ENCODE measurements at regions not wholly inside any gene's neighbourhood (a gene's known extent, or its start where the extent isn't known, plus 50 kb on each side); places are given as distances from the start of the nearest gene placed in this dataset.

DNA sequence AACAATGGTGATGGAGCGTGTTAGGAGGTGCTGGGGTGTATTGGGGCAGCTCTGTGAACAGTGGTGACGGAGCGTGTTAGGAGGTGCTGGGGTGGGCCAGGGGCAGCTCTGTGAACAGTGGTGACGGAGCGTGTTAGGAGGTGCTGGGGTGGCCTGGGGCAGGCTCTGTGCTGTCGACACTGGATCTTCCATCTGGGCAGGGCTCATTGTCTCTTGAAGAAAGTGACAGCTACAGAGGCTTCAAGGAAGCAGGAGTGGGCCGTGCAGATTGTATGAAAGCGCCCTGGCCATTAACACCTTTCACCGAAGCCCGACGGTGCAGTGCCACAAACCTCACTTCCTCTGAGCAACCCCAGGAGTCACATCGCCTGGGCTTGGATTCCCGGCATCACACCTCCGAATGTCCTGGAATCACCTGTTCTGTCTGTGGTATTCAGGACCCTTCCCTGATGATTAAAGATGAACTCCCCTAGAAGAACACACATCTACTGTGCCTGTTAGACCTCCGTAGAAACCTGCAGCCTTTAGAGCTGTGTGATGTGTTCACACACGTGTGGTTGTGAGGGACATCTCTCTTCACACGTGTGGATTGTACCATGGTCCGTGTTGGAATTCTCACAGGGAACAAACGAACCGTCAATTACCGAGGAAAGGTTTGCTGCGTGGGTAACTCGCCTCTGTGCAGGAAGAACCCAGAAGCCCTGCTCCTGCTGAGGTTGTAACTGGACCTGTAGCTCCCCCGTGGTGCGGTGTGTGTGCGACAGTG is 377.7 kb downstream of the THBS2 start:
- H3K4me1 ChIP-seq = peaks cover 11% of the 10 kb centered on the region
- no peak overlapping the region for H3K4me3 ChIP-seq
- intact Hi-C loops (cut with DNase I) = no loop called here
- 75 to 81% methylated on average over 20 to 24 of the region's 26 CpGs for WGBS, 2 donors
- TF ChIP-seq POLR2A (IDR thresholded peaks at IDR 0.05) = no peak
- TF ChIP-seq, protein P1, sequence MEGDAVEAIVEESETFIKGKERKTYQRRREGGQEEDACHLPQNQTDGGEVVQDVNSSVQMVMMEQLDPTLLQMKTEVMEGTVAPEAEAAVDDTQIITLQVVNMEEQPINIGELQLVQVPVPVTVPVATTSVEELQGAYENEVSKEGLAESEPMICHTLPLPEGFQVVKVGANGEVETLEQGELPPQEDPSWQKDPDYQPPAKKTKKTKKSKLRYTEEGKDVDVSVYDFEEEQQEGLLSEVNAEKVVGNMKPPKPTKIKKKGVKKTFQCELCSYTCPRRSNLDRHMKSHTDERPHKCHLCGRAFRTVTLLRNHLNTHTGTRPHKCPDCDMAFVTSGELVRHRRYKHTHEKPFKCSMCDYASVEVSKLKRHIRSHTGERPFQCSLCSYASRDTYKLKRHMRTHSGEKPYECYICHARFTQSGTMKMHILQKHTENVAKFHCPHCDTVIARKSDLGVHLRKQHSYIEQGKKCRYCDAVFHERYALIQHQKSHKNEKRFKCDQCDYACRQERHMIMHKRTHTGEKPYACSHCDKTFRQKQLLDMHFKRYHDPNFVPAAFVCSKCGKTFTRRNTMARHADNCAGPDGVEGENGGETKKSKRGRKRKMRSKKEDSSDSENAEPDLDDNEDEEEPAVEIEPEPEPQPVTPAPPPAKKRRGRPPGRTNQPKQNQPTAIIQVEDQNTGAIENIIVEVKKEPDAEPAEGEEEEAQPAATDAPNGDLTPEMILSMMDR (IDR thresholded peaks at IDR 0.05) = no peak
- DNase-seq (no peak), ATAC-seq (no peak)
- H3K9me3 ChIP-seq = no peaks in the 10 kb centered on the region
- H3K36me3 ChIP-seq (replicated peaks in 1 of 2; ENCODE audit: insufficient read depth in 1 of 2, low read depth in 2 of 2) = no peaks in the 10 kb centered on the region
- no peak overlapping the region for H3K27ac ChIP-seq
- H3K27me3 ChIP-seq = no peaks in the 10 kb centered on the region

DNA sequence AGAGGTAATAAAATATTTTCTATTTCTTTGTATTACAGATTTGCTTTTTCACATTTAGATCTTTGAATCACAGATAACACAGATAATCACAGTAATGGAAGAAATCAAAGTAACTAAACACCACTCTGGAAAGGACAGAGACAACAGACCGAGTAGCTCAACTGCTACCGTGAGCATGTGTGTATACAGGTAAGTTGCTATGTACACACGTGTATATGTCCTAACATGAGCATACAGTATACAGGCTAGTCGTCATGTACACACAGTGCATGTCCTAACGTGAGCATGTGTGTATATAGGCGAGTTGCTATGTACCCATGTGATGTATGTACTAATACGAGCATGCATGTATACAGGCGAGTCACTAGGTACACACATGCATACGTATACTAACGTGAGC is 379.0 kb downstream of the THBS2 start:
- ATAC-seq = no peak
- DNase-seq = no peak
- Histone ChIP-seq H3K4me1 (peaks cover 11% of the 10 kb centered on the region), H3K27me3 (no peaks in the 10 kb centered on the region), H3K9me3 (no peaks in the 10 kb centered on the region), H3K27ac (no peak overlapping the region), H3K36me3 (replicated peaks in 1 of 2; ENCODE audit: insufficient read depth in 1 of 2, low read depth in 2 of 2) (no peaks in the 10 kb centered on the region), H3K4me3 (no peak overlapping the region)
- intact Hi-C loops (cut with DNase I) = no loop called here
- 82 to 88% methylated on average over 10 of the region's 10 CpGs for WGBS, 2 donors
- no peak for TF ChIP-seq POLR2A (IDR thresholded peaks at IDR 0.05)
- TF ChIP-seq, protein P1 (IDR thresholded peaks at IDR 0.05) = no peak

DNA sequence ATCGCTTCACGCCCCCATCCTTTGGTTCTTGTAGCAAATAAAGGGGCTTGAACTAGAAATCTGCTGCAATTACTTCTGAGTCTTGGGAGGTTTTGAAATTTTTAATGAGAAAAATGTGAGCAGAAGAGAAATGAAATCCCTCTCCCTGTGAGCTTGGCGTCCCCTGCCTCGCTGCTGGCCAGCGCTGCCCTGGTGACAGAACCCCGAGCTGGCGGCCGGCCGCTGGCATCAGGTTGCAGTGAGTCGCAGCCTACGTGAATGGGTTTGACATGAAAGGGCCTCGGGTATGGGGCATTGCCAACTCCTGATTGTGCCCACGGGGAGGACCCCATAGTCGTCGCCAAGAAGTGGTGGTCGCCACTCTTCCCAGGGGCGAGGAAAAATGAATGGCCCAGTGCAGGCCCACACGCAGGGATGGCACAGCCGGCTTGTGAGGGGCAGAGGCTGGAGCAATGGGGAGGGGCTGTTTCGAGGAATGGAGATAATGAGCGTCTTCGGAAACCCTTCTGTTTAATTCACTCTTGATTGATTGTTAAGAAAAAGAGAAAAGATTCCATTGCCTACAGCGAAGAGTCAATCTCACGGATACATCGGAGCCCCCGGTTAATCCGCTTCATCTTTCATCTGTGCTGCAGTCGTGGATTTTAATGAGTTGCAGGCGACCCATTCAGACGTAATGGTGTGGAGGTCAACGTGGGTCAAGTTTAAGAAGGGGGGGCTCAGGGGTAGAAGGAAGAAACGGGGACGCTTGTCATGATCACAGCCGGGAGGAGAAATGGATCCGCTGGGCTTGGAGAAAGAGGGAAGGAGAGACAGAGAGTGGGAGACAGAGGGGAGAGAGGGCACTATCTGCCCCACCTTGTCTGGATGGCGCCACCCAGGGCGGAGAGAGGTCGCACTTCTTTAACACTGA is 380.1 kb downstream of the THBS2 start:
- no peak for ATAC-seq
- H3K36me3 ChIP-seq (replicated peaks in 1 of 2; ENCODE audit: insufficient read depth in 1 of 2, low read depth in 2 of 2) = no peaks in the 10 kb centered on the region
- 85 to 90% methylated on average over 37 to 38 of the region's 38 CpGs for WGBS, 2 donors
- no peak overlapping the region for H3K4me3 ChIP-seq
- no peak for TF ChIP-seq POLR2A (IDR thresholded peaks at IDR 0.05)
- TF ChIP-seq, protein P1 (IDR thresholded peaks at IDR 0.05) = no peak
- intact Hi-C loops (cut with DNase I) = no loop called here
- H3K27me3 ChIP-seq = no peaks in the 10 kb centered on the region
- no peak overlapping the region for H3K27ac ChIP-seq
- no peak for DNase-seq
- H3K9me3 ChIP-seq = no peaks in the 10 kb centered on the region
- H3K4me1 ChIP-seq = peaks cover 11% of the 10 kb centered on the region

DNA sequence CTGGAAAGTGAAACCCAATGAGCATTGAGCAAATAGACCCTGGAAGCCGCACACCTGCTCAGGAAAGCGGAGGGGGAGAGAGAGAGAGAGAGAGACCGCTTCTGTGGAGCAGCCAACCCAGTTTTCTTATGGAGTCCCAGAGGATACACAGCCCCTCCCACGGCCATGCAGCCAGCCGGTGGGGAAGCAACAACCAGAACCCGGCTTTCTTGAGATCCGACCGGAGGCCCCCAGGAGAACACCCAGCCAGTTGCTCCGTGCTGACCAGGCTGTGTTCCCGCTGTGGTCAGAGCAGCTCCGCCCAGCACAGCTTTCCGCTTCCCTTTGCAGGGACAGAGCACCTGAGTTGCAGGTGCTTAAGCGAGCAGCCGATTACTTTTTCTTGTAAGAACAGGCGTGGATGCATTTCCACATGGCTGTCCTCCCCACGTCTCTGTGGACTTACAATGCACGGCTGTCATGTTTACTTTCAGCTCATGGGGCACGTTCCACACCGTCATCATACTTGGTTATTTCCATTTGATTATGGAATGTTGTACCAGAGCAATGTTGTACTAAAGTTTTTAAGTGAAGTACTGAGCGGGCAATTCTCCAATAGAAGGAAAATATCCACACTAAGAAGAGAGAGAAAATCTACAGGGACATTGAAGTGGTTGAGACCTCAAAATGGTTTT is 381.9 kb downstream of the THBS2 start:
- Histone ChIP-seq H3K27ac (no peak overlapping the region), H3K4me1 (peaks cover 11% of the 10 kb centered on the region), H3K9me3 (no peaks in the 10 kb centered on the region), H3K27me3 (no peaks in the 10 kb centered on the region), H3K36me3 (replicated peaks in 1 of 2; ENCODE audit: insufficient read depth in 1 of 2, low read depth in 2 of 2) (no peaks in the 10 kb centered on the region), H3K4me3 (no peak overlapping the region)
- ATAC-seq = peak; percentile 77
- no peak for TF ChIP-seq POLR2A (IDR thresholded peaks at IDR 0.05)
- TF ChIP-seq, protein P1 (IDR thresholded peaks at IDR 0.05) = no peak
- WGBS, 2 donors = 19 to 21% methylated on average over 11 to 20 of the region's 20 CpGs
- peak in 3 of 4 donors; percentile 48 to 52 (median 49) for DNase-seq
- intact Hi-C loops (cut with DNase I) = no loop called here

Data from body of pancreas (tissue), 4 donors.